ENCODE measurements at regions not wholly inside any gene's neighbourhood (a gene's known extent, or its start where the extent isn't known, plus 50 kb on each side); places are given as distances from the start of the nearest gene placed in this dataset.

- TF ChIP-seq ZBTB10 (CRISPR knock-in tag; IDR thresholded peaks at IDR 0.05; ENCODE audit: borderline replicate concordance) (no peak), ZKSCAN1 (IDR thresholded peaks at IDR 0.05; ENCODE audit: low read length) (no peak), ELF4 (CRISPR knock-in tag; IDR thresholded peaks at IDR 0.05; ENCODE audit: borderline replicate concordance) (no peak), ZNF580 (CRISPR knock-in tag; IDR thresholded peaks at IDR 0.05; ENCODE audit: borderline replicate concordance, low read depth) (no peak), USF2 (IDR thresholded peaks at IDR 0.05; ENCODE audit: low read depth, low read length) (no peak), USF2 (CRISPR knock-in tag; IDR thresholded peaks at IDR 0.05; ENCODE audit: borderline replicate concordance) (no peak), ZNF235 (CRISPR knock-in tag; IDR thresholded peaks at IDR 0.05; ENCODE audit: borderline replicate concordance) (no peak), ATF3 (CRISPR knock-in tag; IDR thresholded peaks at IDR 0.05) (no peak), MLX (CRISPR knock-in tag; IDR thresholded peaks at IDR 0.05) (no peak), ZBTB43 (CRISPR knock-in tag; conservative IDR thresholded peaks at IDR 0.05) (no peak)
These were observed 61.6 kb upstream of the SNTG2 start (continued) for GRCh38 chr2:888906-889566.
